ENCODE measurements at regions not wholly inside any gene's neighbourhood (a gene's known extent, or its start where the extent isn't known, plus 50 kb on each side); places are given as distances from the start of the nearest gene placed in this dataset.

DNA sequence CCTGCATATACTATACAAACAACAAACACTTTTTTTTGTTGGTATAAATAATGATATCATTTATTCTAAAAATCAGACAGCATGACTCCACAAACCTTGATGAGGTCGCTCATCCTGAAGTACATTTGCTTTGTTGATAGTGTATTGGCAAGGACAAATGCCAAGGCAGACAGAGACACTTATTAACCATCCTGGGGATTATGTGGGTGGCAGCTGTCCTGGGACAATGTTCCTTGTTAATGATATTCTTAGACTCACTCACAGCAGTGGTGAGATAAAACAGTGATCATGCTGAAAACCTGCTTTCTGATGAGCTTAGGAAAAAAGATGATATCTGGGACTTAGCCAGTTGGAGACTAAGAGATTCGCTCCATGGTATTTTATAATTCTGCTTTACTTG, 85.4 kb upstream of the OGFRL1 start:
- Histone ChIP-seq H3K79me1 (ENCODE audit: insufficient read depth, low read depth, low read length, poor library complexity, severe bottlenecking) (no peaks in the 10 kb centered on the region), H3T11ph (ENCODE audit: low read length) (no peak overlapping the region), H2BK20ac (ENCODE audit: low read depth, low read length, poor library complexity, severe bottlenecking) (no peak overlapping the region), H3K27me3 (ENCODE audit: insufficient read depth, low read length) (no peaks in the 10 kb centered on the region), H3K14ac (ENCODE audit: insufficient read depth, low read length) (no peak overlapping the region), H2BK120ac (ENCODE audit: low read depth, low read length, poor library complexity, severe bottlenecking) (no peak overlapping the region), H3K4me1 (ENCODE audit: insufficient read depth, low read length) (no peaks in the 10 kb centered on the region), H4K91ac (ENCODE audit: insufficient read length, low read depth, low read length) (no peak overlapping the region), H3K9ac (ENCODE audit: extremely low read depth, insufficient read length, low read length) (no peak overlapping the region), H3K9me3 (ENCODE audit: control insufficient read depth, low read depth, low read length) (no peaks in the 10 kb centered on the region), H3K4ac (ENCODE audit: low read depth, low read length) (no peak overlapping the region), H2AK5ac (ENCODE audit: insufficient read length, low read length) (no peak overlapping the region), H2BK5ac (ENCODE audit: insufficient read length, low read length) (no peak overlapping the region), H3K79me2 (ENCODE audit: insufficient read depth, low read length) (no peaks in the 10 kb centered on the region), H3K56ac (ENCODE audit: insufficient read length, low read depth, low read length) (no peak overlapping the region), H4K5ac (ENCODE audit: insufficient read length, low read depth, low read length) (no peak overlapping the region), H2BK12ac (ENCODE audit: insufficient read length, low read depth, low read length) (no peak overlapping the region), H2AFZ (ENCODE audit: low read length) (no peak overlapping the region), H2BK15ac (ENCODE audit: low read depth, low read length) (no peak overlapping the region), H4K8ac (replicated peaks; ENCODE audit: insufficient read length, low read depth, low read length) (no peak overlapping the region), H3K18ac (ENCODE audit: insufficient read length, low read depth, low read length) (no peak overlapping the region), H3K23ac (ENCODE audit: insufficient read length, low read depth, low read length) (no peak overlapping the region), H4K20me1 (ENCODE audit: control insufficient read depth, insufficient read depth, insufficient read length) (no peaks in the 10 kb centered on the region), H3K27ac (ENCODE audit: insufficient read length, low read depth, low read length) (no peak overlapping the region), H3K4me2 (ENCODE audit: insufficient read depth, insufficient read length, low read length) (no peak overlapping the region), H3K23me2 (ENCODE audit: insufficient read length, low read depth, low read length, poor library complexity, severe bottlenecking) (no peaks in the 10 kb centered on the region)
- Mint-ChIP-seq H3K4me3 (no peak overlapping the region), H3K9me3 (peaks cover 0 to 4% of the 10 kb centered on the region in 2 experiments; a peak in 2 of 5 replicates), H3K36me3 (ENCODE audit: insufficient read depth in 1 of 3, low read depth in 3 of 3) (peaks cover 0 to 2% (median 0%) of the 10 kb centered on the region in 3 experiments; a peak in 1 of 7 replicates), H3K27me3 (ENCODE audit: low read depth) (no peaks in the 10 kb centered on the region), H3K4me1 (peaks cover 0 to 4% of the 10 kb centered on the region in 2 experiments; a peak in 3 of 4 replicates), H3K27ac (no peak overlapping the region)
- TF ChIP-seq, protein P1, sequence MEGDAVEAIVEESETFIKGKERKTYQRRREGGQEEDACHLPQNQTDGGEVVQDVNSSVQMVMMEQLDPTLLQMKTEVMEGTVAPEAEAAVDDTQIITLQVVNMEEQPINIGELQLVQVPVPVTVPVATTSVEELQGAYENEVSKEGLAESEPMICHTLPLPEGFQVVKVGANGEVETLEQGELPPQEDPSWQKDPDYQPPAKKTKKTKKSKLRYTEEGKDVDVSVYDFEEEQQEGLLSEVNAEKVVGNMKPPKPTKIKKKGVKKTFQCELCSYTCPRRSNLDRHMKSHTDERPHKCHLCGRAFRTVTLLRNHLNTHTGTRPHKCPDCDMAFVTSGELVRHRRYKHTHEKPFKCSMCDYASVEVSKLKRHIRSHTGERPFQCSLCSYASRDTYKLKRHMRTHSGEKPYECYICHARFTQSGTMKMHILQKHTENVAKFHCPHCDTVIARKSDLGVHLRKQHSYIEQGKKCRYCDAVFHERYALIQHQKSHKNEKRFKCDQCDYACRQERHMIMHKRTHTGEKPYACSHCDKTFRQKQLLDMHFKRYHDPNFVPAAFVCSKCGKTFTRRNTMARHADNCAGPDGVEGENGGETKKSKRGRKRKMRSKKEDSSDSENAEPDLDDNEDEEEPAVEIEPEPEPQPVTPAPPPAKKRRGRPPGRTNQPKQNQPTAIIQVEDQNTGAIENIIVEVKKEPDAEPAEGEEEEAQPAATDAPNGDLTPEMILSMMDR (conservative IDR thresholded peaks at IDR 0.05) = no peak
- WGBS (ENCODE audit: extremely low coverage, insufficient read length, low lambda C conversion rate) = no CpG with 5 or more reads among the region's 2 CpGs
- no peak for DNase-seq
